ENCODE measurements at regions not wholly inside any gene's neighbourhood (a gene's known extent, or its start where the extent isn't known, plus 50 kb on each side); places are given as distances from the start of the nearest gene placed in this dataset.

GRCh38 chr5:53201746-53202145 lies 92.2 kb upstream of the MOCS2 start:
- TF ChIP-seq POLR2AphosphoS5 (IDR thresholded peaks at IDR 0.05; ENCODE audit: low read depth, low read length) (no peak), POLR2A (IDR thresholded peaks at IDR 0.05; ENCODE audit: low read depth, low read length) (no peak), TAF1 (IDR thresholded peaks at IDR 0.05; ENCODE audit: low read depth, low read length) (no peak)

All from GM12891 (cell line).